ENCODE measurements at regions not wholly inside any gene's neighbourhood (a gene's known extent, or its start where the extent isn't known, plus 50 kb on each side); places are given as distances from the start of the nearest gene placed in this dataset.

DNA sequence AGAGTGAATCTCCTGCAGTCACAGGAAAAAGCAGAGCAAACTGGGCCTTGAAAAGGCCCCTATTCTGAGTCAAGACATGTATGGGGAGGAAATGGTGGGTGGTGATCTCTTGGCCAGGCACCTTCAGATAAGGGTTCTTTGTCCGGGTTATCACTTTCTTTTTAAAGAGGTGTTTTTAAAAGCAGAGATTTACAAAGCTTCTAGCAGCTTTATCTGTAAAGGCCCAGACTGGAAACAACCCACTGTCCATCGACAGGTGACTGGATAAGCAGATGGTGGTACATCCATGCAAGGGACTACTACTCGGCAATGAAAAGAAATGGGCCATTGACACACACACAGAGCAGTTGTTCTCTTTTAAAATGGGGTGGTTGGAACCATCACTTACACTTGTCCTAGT lies 596.7 kb upstream of the MKI67 start:
- TF ChIP-seq, protein P1, sequence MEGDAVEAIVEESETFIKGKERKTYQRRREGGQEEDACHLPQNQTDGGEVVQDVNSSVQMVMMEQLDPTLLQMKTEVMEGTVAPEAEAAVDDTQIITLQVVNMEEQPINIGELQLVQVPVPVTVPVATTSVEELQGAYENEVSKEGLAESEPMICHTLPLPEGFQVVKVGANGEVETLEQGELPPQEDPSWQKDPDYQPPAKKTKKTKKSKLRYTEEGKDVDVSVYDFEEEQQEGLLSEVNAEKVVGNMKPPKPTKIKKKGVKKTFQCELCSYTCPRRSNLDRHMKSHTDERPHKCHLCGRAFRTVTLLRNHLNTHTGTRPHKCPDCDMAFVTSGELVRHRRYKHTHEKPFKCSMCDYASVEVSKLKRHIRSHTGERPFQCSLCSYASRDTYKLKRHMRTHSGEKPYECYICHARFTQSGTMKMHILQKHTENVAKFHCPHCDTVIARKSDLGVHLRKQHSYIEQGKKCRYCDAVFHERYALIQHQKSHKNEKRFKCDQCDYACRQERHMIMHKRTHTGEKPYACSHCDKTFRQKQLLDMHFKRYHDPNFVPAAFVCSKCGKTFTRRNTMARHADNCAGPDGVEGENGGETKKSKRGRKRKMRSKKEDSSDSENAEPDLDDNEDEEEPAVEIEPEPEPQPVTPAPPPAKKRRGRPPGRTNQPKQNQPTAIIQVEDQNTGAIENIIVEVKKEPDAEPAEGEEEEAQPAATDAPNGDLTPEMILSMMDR (IDR thresholded peaks at IDR 0.05; ENCODE audit: borderline replicate concordance, extremely low read depth, low read length, poor library complexity, severe bottlenecking), result no peak
- TF ChIP-seq EZH2 (IDR thresholded peaks at IDR 0.05; ENCODE audit: borderline replicate concordance, low read depth, low read length, severe bottlenecking), result no peak
